Uterus (tissue), 2 donors: ENCODE measurements at regions not wholly inside any gene's neighbourhood (a gene's known extent, or its start where the extent isn't known, plus 50 kb on each side); places are given as distances from the start of the nearest gene placed in this dataset.

Experiments used
- POLR2A ChIP-seq, 2 donors: fragments of 450-650 bp; IDR thresholded peaks; one replicate each; pipeline ENCODE4 v1.6.1; 2016; ENCODE audit warnings: antibody characterized with exemption in 2 of 2, mild to moderate bottlenecking in 1 of 2, moderate library complexity in 1 of 2
- TF ChIP-seq, protein P1 (sequence below), 4 experiments: fragments of 200-600 bp in 2 of 4; fragments of 450-650 bp in 2 of 4; sonication (generic) in 2 of 4; IDR thresholded peaks; one replicate each; pipeline ENCODE4 v1.5.1; 2016 to 2019; ENCODE audit warnings: antibody characterized with exemption in 4 of 4, mild to moderate bottlenecking in 2 of 4, moderate library complexity in 1 of 4

- TF ChIP-seq, protein P1, sequence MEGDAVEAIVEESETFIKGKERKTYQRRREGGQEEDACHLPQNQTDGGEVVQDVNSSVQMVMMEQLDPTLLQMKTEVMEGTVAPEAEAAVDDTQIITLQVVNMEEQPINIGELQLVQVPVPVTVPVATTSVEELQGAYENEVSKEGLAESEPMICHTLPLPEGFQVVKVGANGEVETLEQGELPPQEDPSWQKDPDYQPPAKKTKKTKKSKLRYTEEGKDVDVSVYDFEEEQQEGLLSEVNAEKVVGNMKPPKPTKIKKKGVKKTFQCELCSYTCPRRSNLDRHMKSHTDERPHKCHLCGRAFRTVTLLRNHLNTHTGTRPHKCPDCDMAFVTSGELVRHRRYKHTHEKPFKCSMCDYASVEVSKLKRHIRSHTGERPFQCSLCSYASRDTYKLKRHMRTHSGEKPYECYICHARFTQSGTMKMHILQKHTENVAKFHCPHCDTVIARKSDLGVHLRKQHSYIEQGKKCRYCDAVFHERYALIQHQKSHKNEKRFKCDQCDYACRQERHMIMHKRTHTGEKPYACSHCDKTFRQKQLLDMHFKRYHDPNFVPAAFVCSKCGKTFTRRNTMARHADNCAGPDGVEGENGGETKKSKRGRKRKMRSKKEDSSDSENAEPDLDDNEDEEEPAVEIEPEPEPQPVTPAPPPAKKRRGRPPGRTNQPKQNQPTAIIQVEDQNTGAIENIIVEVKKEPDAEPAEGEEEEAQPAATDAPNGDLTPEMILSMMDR (IDR thresholded peaks at IDR 0.05), result no peak
- no peak for TF ChIP-seq POLR2A (IDR thresholded peaks at IDR 0.05)
These were observed 187.8 kb upstream of the NUDT6 start for GRCh38 chr4:123110147-123110546.
